ENCODE measurements at regions not wholly inside any gene's neighbourhood (a gene's known extent, or its start where the extent isn't known, plus 50 kb on each side); places are given as distances from the start of the nearest gene placed in this dataset.

GRCh38 chr10:108204528-108205305, 1040.2 kb upstream of the SORCS1 start:
- TF ChIP-seq CTCF (IDR thresholded peaks at IDR 0.05; ENCODE audit: poor library complexity, severe bottlenecking) (peak; percentile 53), TAF1 (IDR thresholded peaks at IDR 0.05; ENCODE audit: low read depth) (no peak), SMC3 (conservative IDR thresholded peaks at IDR 0.05; ENCODE audit: poor library complexity) (peak; percentile 25), EP300 (conservative IDR thresholded peaks at IDR 0.05; ENCODE audit: poor library complexity, severe bottlenecking) (no peak), REST (IDR thresholded peaks at IDR 0.05; ENCODE audit: borderline replicate concordance) (no peak), POLR2AphosphoS5 (IDR thresholded peaks at IDR 0.05) (no peak), EZH2 (IDR thresholded peaks at IDR 0.05; ENCODE audit: borderline replicate concordance, insufficient read depth, low read length, poor library complexity, severe bottlenecking) (no peak), RAD21 (conservative IDR thresholded peaks at IDR 0.05) (peak; percentile 53)
